NB4 (cell line): ENCODE measurements at regions not wholly inside any gene's neighbourhood (a gene's known extent, or its start where the extent isn't known, plus 50 kb on each side); places are given as distances from the start of the nearest gene placed in this dataset.

Source experiments
- CTCF ChIP-seq: IDR thresholded peaks from one replicate; pipeline ENCODE4 v1.5.1; 2012; ENCODE audit warnings: low read depth, low read length
- POLR2A ChIP-seq: IDR thresholded peaks from 2 replicates; pipeline ENCODE4 v1.6.1; 2011; ENCODE audit warnings: mild to moderate bottlenecking; ENCODE audit not compliant: insufficient read length; ENCODE audit errors: extremely low read depth

GRCh38 chr1:223460566-223461189 is 67.5 kb downstream of the CCDC185 start:
- no peak for TF ChIP-seq CTCF
- no peak for TF ChIP-seq POLR2A
